ENCODE measurements at regions not wholly inside any gene's neighbourhood (a gene's known extent, or its start where the extent isn't known, plus 50 kb on each side); places are given as distances from the start of the nearest gene placed in this dataset.

DNA sequence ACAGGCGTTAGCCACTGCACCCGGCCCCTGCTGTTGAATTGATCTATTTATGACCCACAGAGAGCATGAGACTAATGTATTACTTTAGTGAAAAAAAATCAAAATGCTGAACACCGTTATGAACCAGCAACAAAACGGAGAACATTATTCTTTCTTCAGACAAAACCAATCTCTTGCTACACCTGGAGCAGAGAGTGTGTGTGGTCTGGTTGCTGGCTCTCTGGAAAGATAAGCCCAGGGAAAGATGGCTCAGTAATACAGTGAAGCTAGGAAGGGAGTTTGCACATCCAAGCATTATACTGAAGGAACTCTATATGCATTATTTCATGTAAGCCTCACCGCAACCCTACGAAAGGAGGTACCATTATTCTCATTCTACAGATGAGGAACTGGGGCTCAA is 117.0 kb downstream of the GLUL start:
- in situ Hi-C loops (cut with HindIII; ENCODE audit: extremely low pct_ligation_motif_present, low pct_unique_long_range_greater_than_20kb): no loop called here
- CTCF ChIA-PET (ENCODE audit: low intra/inter-chr PET ratio, low total read pairs): no interaction called here
- POLR2A ChIA-PET: interaction anchor here (0.9 kb wide), 1 partner anchor 14 kb away, joined by 3 read pairs; no protein-coding TSS in a partner anchor

DNA sequence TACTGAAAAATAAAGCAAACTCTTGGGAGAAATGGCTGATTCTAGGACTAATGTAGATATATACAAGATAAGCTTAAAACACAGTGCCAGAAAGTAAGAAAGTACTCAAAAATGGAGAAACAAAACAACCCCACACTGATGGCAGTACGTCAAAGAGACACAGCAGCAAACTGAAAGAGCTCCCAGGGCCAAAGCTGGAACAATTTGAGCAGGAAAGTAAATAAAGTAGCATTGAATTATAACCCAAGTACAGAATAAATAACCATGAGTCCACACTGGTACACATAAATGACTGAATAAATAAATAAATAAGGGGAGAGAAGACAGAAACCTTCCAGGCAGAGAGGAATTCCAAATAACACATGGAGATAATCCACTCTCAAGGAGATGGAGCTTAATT is 120.9 kb downstream of the GLUL start:
- ATAC-seq: no peak
- CTCF ChIA-PET (ENCODE audit: low intra/inter-chr PET ratio, low total read pairs): no interaction called here
- TF ChIP-seq GTF3A (CRISPR knock-in tag; conservative IDR thresholded peaks at IDR 0.05): no peak
- TF ChIP-seq, protein P1, sequence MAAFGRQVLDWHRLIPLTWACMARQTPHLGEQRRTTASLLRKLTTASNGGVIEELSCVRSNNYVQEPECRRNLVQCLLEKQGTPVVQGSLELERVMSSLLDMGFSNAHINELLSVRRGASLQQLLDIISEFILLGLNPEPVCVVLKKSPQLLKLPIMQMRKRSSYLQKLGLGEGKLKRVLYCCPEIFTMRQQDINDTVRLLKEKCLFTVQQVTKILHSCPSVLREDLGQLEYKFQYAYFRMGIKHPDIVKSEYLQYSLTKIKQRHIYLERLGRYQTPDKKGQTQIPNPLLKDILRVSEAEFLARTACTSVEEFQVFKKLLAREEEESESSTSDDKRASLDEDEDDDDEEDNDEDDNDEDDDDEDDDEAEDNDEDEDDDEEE (CRISPR knock-in tag; IDR thresholded peaks at IDR 0.05): no peak
- TF ChIP-seq, protein P2, sequence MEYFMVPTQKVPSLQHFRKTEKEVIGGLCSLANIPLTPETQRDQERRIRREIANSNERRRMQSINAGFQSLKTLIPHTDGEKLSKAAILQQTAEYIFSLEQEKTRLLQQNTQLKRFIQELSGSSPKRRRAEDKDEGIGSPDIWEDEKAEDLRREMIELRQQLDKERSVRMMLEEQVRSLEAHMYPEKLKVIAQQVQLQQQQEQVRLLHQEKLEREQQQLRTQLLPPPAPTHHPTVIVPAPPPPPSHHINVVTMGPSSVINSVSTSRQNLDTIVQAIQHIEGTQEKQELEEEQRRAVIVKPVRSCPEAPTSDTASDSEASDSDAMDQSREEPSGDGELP (IDR thresholded peaks at IDR 0.05; ENCODE audit: borderline replicate concordance, low read depth): no peak
- TF ChIP-seq YY1 (IDR thresholded peaks at IDR 0.05; ENCODE audit: insufficient read depth, insufficient replicate concordance, low read depth, low read length): no peak
- TF ChIP-seq, protein P3, sequence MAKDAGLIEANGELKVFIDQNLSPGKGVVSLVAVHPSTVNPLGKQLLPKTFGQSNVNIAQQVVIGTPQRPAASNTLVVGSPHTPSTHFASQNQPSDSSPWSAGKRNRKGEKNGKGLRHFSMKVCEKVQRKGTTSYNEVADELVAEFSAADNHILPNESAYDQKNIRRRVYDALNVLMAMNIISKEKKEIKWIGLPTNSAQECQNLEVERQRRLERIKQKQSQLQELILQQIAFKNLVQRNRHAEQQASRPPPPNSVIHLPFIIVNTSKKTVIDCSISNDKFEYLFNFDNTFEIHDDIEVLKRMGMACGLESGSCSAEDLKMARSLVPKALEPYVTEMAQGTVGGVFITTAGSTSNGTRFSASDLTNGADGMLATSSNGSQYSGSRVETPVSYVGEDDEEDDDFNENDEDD (CRISPR knock-in tag; IDR thresholded peaks at IDR 0.05; ENCODE audit: borderline replicate concordance): no peak
- no peak for TF ChIP-seq ZNF30 (CRISPR knock-in tag; IDR thresholded peaks at IDR 0.05)
- TF ChIP-seq, protein P4, sequence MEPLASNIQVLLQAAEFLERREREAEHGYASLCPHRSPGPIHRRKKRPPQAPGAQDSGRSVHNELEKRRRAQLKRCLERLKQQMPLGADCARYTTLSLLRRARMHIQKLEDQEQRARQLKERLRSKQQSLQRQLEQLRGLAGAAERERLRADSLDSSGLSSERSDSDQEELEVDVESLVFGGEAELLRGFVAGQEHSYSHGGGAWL (CRISPR knock-in tag; IDR thresholded peaks at IDR 0.05): no peak
- no peak for TF ChIP-seq PAWR (CRISPR knock-in tag; IDR thresholded peaks at IDR 0.05; ENCODE audit: borderline replicate concordance)
- TF ChIP-seq, protein P5, sequence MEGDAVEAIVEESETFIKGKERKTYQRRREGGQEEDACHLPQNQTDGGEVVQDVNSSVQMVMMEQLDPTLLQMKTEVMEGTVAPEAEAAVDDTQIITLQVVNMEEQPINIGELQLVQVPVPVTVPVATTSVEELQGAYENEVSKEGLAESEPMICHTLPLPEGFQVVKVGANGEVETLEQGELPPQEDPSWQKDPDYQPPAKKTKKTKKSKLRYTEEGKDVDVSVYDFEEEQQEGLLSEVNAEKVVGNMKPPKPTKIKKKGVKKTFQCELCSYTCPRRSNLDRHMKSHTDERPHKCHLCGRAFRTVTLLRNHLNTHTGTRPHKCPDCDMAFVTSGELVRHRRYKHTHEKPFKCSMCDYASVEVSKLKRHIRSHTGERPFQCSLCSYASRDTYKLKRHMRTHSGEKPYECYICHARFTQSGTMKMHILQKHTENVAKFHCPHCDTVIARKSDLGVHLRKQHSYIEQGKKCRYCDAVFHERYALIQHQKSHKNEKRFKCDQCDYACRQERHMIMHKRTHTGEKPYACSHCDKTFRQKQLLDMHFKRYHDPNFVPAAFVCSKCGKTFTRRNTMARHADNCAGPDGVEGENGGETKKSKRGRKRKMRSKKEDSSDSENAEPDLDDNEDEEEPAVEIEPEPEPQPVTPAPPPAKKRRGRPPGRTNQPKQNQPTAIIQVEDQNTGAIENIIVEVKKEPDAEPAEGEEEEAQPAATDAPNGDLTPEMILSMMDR (CRISPR knock-in tag; IDR thresholded peaks at IDR 0.05): no peak

More for the DNA sequence above, 117.0 kb downstream of the GLUL start:
- DNase-seq (ENCODE audit: low spot score): no peak
- intact Hi-C loops (cut with micrococcal nuclease; ENCODE audit: unreplicated experiment): no loop called here
- no peak overlapping the region for H2AFZ ChIP-seq (ENCODE audit: low read length)
- no TSS peak for BruUV-seq (replicated peaks)
- no peaks in the 10 kb centered on the region for H3K79me2 ChIP-seq (ENCODE audit: insufficient read depth, low read length)
- no peaks in the 10 kb centered on the region for H3K9me3 ChIP-seq (ENCODE audit: low read length)
- H4K20me1 ChIP-seq (ENCODE audit: insufficient read depth, low read length): no peaks in the 10 kb centered on the region
- H3K36me3 ChIP-seq (replicated peaks in 1 of 2; ENCODE audit: control insufficient read depth in 1 of 2, insufficient read depth in 2 of 2, low read length in 2 of 2): no peaks in the 10 kb centered on the region
- no peak overlapping the region for H3K27ac ChIP-seq (ENCODE audit: extremely low read length, insufficient read depth, low read length)
- H3K9ac ChIP-seq (ENCODE audit: insufficient read depth, low read depth, low read length): no peak overlapping the region
- no peak for FAIRE-seq
- H3K4me2 ChIP-seq (ENCODE audit: low read depth, low read length): no peak overlapping the region
- no peaks in the 10 kb centered on the region for H3K27me3 ChIP-seq (ENCODE audit: control insufficient read depth in 1 of 2, insufficient read depth in 2 of 2, low read length in 2 of 2)
- ATAC-seq: no peak
- no peak overlapping the region for H3K4me3 ChIP-seq (replicated peaks in 1 of 3; ENCODE audit: insufficient read depth in 1 of 3, low read depth in 2 of 3, low read length in 3 of 3)
- 85% methylated on average over 6 of the region's 6 CpGs for WGBS (ENCODE audit: low lambda C conversion rate)
- H3K4me1 ChIP-seq (ENCODE audit: insufficient read depth, low read length): peaks cover 40% of the 10 kb centered on the region
- no peak for TF ChIP-seq KAT7 (CRISPR knock-in tag; IDR thresholded peaks at IDR 0.05; ENCODE audit: borderline replicate concordance)
- TF ChIP-seq, protein P6, sequence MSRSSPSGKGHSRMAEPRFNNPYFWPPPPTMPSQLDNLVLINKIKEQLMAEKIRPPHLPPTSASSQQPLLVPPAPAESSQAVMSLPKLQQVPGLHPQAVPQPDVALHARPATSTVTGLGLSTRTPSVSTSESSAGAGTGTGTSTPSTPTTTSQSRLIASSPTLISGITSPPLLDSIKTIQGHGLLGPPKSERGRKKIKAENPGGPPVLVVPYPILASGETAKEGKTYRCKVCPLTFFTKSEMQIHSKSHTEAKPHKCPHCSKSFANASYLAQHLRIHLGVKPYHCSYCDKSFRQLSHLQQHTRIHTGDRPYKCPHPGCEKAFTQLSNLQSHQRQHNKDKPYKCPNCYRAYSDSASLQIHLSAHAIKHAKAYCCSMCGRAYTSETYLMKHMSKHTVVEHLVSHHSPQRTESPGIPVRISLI (CRISPR knock-in tag; IDR thresholded peaks at IDR 0.05; ENCODE audit: borderline replicate concordance): 0 out of 2 replicates have a peak, but pooled peaks have one; percentile 29

More for the DNA sequence above, 120.9 kb downstream of the GLUL start:
- Histone ChIP-seq H3K36me3 (replicated peaks in 1 of 2; ENCODE audit: control insufficient read depth in 1 of 2, insufficient read depth in 2 of 2, low read length in 2 of 2) (no peaks in the 10 kb centered on the region), H3K4me1 (ENCODE audit: insufficient read depth, low read length) (peaks cover 36% of the 10 kb centered on the region), H2AFZ (ENCODE audit: low read length) (no peak overlapping the region), H3K4me2 (ENCODE audit: low read depth, low read length) (no peak overlapping the region), H3K9ac (ENCODE audit: insufficient read depth, low read depth, low read length) (no peak overlapping the region), H3K9me3 (ENCODE audit: low read length) (no peaks in the 10 kb centered on the region), H3K27me3 (ENCODE audit: control insufficient read depth in 1 of 2, insufficient read depth in 2 of 2, low read length in 2 of 2) (no peaks in the 10 kb centered on the region), H3K79me2 (ENCODE audit: insufficient read depth, low read length) (no peaks in the 10 kb centered on the region), H3K4me3 (replicated peaks in 1 of 3; ENCODE audit: insufficient read depth in 1 of 3, low read depth in 2 of 3, low read length in 3 of 3) (no peak overlapping the region), H3K27ac (ENCODE audit: extremely low read length, insufficient read depth, low read length) (no peak overlapping the region), H4K20me1 (ENCODE audit: insufficient read depth, low read length) (no peaks in the 10 kb centered on the region)
- in situ Hi-C loops (cut with HindIII; ENCODE audit: extremely low pct_ligation_motif_present, low pct_unique_long_range_greater_than_20kb): no loop called here
- FAIRE-seq: no peak
- POLR2A ChIA-PET: interaction anchor here (1.0 to 2.4 kb wide), 3 partner anchors 13 to 21 kb away, joined by 3 to 8 read pairs (median 3); no protein-coding TSS in a partner anchor
- intact Hi-C loops (cut with micrococcal nuclease; ENCODE audit: unreplicated experiment): no loop called here
- WGBS (ENCODE audit: low lambda C conversion rate): 92% methylated on average over 1 of the region's 1 CpG
- DNase-seq (ENCODE audit: low spot score): no peak
- no TSS peak for BruUV-seq (replicated peaks)
